GM23338 (cell line): ENCODE measurements at regions not wholly inside any gene's neighbourhood (a gene's known extent, or its start where the extent isn't known, plus 50 kb on each side); places are given as distances from the start of the nearest gene placed in this dataset.
A peak's percentile ranks its signal among the peaks of the same experiment; 100 is the strongest.

Experiments
- CREB1 ChIP-seq: fragments of 250-450 bp; sonication (Bioruptor Pico); IDR thresholded peaks from 2 replicates; pipeline ENCODE4 v1.5.0; 2020; ENCODE audit warnings: low read depth, mild to moderate bottlenecking, moderate library complexity
- EZH2phosphoT487 ChIP-seq: fragments of 200-600 bp; sonication (generic); IDR thresholded peaks from one replicate; pipeline ENCODE4 v1.8.1; 2018; ENCODE audit warnings: antibody characterized with exemption; ENCODE audit not compliant: unreplicated experiment
- JUNB ChIP-seq: IDR thresholded peaks from one replicate; pipeline ENCODE4 v1.6.1; 2016; ENCODE audit warnings: antibody characterized with exemption; ENCODE audit not compliant: unreplicated experiment
- POLR2AphosphoS5 ChIP-seq: IDR thresholded peaks from 2 replicates; pipeline ENCODE4 v1.6.1; 2016; ENCODE audit warnings: antibody characterized with exemption, low read depth
- REST ChIP-seq: IDR thresholded peaks from one replicate; pipeline ENCODE4 v1.6.1; 2018; ENCODE audit warnings: antibody characterized with exemption; ENCODE audit not compliant: unreplicated experiment
- TF ChIP-seq, protein P1 (sequence below), 2 experiments: fragments of 200-600 bp in 1 of 2; sonication (generic) in 1 of 2; conservative IDR thresholded peaks; 2 replicates each; pipeline versions ENCODE4 v1.5.1 to v1.6.1; 2016 to 2017; ENCODE audit warnings: antibody characterized with exemption in 2 of 2, low read depth in 2 of 2, mild to moderate bottlenecking in 2 of 2, moderate library complexity in 1 of 2

GRCh38 chr6:168892031-168892430 is 361.6 kb downstream of the THBS2 start:
- TF ChIP-seq, protein P1, sequence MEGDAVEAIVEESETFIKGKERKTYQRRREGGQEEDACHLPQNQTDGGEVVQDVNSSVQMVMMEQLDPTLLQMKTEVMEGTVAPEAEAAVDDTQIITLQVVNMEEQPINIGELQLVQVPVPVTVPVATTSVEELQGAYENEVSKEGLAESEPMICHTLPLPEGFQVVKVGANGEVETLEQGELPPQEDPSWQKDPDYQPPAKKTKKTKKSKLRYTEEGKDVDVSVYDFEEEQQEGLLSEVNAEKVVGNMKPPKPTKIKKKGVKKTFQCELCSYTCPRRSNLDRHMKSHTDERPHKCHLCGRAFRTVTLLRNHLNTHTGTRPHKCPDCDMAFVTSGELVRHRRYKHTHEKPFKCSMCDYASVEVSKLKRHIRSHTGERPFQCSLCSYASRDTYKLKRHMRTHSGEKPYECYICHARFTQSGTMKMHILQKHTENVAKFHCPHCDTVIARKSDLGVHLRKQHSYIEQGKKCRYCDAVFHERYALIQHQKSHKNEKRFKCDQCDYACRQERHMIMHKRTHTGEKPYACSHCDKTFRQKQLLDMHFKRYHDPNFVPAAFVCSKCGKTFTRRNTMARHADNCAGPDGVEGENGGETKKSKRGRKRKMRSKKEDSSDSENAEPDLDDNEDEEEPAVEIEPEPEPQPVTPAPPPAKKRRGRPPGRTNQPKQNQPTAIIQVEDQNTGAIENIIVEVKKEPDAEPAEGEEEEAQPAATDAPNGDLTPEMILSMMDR (conservative IDR thresholded peaks at IDR 0.05; ENCODE audit: low read depth in 2 of 2): peak; percentile 12 to 43; a peak in 2 of 4 replicates
- TF ChIP-seq JUNB: no peak
- TF ChIP-seq REST: no peak
- no peak for TF ChIP-seq EZH2phosphoT487
- no peak for TF ChIP-seq CREB1
- TF ChIP-seq POLR2AphosphoS5: no peak
